ENCODE measurements at regions not wholly inside any gene's neighbourhood (a gene's known extent, or its start where the extent isn't known, plus 50 kb on each side); places are given as distances from the start of the nearest gene placed in this dataset.

- TF ChIP-seq POLR2AphosphoS5 (IDR thresholded peaks at IDR 0.05) (no peak), POLR2A (IDR thresholded peaks at IDR 0.05) (no peak)
- TF ChIP-seq, protein P1, sequence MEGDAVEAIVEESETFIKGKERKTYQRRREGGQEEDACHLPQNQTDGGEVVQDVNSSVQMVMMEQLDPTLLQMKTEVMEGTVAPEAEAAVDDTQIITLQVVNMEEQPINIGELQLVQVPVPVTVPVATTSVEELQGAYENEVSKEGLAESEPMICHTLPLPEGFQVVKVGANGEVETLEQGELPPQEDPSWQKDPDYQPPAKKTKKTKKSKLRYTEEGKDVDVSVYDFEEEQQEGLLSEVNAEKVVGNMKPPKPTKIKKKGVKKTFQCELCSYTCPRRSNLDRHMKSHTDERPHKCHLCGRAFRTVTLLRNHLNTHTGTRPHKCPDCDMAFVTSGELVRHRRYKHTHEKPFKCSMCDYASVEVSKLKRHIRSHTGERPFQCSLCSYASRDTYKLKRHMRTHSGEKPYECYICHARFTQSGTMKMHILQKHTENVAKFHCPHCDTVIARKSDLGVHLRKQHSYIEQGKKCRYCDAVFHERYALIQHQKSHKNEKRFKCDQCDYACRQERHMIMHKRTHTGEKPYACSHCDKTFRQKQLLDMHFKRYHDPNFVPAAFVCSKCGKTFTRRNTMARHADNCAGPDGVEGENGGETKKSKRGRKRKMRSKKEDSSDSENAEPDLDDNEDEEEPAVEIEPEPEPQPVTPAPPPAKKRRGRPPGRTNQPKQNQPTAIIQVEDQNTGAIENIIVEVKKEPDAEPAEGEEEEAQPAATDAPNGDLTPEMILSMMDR (IDR thresholded peaks at IDR 0.05 in 8 of 11, conservative IDR thresholded peaks at IDR 0.05 in 3 of 11) = no peak
Measured at GRCh38 chr2:45282646-45283045, 273.4 kb upstream of the SIX2 start.

Measured in spleen (tissue), 7 donors.